PFSK-1 (cell line): ENCODE measurements at regions not wholly inside any gene's neighbourhood (a gene's known extent, or its start where the extent isn't known, plus 50 kb on each side); places are given as distances from the start of the nearest gene placed in this dataset.

Source experiments
- FOXP2 ChIP-seq: optimal IDR thresholded peaks from 2 replicates; pipeline ENCODE3; 2011; ENCODE audit warnings: borderline replicate concordance, control low read depth, inconsistent platforms; ENCODE audit not compliant: insufficient read depth; ENCODE audit errors: extremely low read length, extremely low read depth
- SIN3A ChIP-seq: IDR thresholded peaks from 2 replicates; pipeline ENCODE4 v1.6.1; 2012; ENCODE audit warnings: mild to moderate bottlenecking, low read length, moderate library complexity, borderline replicate concordance; ENCODE audit not compliant: insufficient read depth
- TAF1 ChIP-seq: IDR thresholded peaks from 2 replicates; pipeline ENCODE4 v1.6.1; 2012; ENCODE audit warnings: low read length, control low read depth, borderline replicate concordance; ENCODE audit not compliant: insufficient read depth

GRCh38 chrY:19142093-19142492 is 368.6 kb upstream of the HSFY2 start:
- TF ChIP-seq SIN3A (no peak), TAF1 (no peak), FOXP2 (no peak)
